ENCODE measurements at regions not wholly inside any gene's neighbourhood (a gene's known extent, or its start where the extent isn't known, plus 50 kb on each side); places are given as distances from the start of the nearest gene placed in this dataset.
A peak's percentile ranks its signal among the peaks of the same experiment; 100 is the strongest.

DNA sequence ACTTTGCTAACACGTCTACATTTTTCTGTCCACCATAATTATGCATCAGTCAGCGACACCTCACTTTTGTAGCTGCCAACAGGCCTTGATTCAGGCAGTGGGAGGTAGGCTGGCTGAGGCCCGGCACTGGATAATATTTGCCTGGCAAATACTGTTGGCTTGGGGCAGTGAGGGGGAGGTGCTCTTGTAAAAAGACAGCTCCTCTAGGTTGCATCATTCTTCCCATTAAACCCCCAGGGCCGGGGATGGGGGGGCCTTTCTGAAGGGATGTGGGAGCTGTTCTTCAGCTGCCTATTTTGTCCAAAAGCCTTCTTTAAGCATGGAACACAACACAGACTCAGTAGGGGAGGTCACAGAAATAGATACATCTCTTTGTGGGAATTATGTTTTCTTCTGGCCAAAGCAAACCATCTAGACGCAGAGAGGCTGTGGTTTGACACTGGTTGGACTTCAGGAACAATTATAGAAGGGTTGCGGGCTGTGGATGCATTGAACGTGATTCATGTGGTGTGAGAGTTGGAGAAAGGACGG lies 338.3 kb upstream of the NT5E start:
- Mint-ChIP-seq H3K4me1 (peaks cover 33% of the 10 kb centered on the region), H3K27ac (peak overlapping the region; percentile 85), H3K36me3 (no peaks in the 10 kb centered on the region), H3K27me3 (ENCODE audit: low read depth) (no peaks in the 10 kb centered on the region), H3K9me3 (no peaks in the 10 kb centered on the region), H3K4me3 (no peak overlapping the region)
- DNase-seq (ENCODE audit: low spot score) (peak; percentile 14), ATAC-seq (peak; percentile 38; the same call in 1 of the 2 replicates)
- TF ChIP-seq, protein P1, sequence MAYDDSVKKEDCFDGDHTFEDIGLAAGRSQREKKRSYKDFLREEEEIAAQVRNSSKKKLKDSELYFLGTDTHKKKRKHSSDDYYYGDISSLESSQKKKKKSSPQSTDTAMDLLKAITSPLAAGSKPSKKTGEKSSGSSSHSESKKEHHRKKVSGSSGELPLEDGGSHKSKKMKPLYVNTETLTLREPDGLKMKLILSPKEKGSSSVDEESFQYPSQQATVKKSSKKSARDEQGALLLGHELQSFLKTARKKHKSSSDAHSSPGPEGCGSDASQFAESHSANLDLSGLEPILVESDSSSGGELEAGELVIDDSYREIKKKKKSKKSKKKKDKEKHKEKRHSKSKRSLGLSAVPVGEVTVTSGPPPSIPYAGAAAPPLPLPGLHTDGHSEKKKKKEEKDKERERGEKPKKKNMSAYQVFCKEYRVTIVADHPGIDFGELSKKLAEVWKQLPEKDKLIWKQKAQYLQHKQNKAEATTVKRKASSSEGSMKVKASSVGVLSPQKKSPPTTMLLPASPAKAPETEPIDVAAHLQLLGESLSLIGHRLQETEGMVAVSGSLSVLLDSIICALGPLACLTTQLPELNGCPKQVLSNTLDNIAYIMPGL (CRISPR knock-in tag; IDR thresholded peaks at IDR 0.05) = no peak
- TF ChIP-seq EMX1 (CRISPR knock-in tag; IDR thresholded peaks at IDR 0.05) (no peak), PRRX2 (CRISPR knock-in tag; IDR thresholded peaks at IDR 0.05) (no peak), CREM (CRISPR knock-in tag; IDR thresholded peaks at IDR 0.05) (no peak), SMAD3 (CRISPR knock-in tag; IDR thresholded peaks at IDR 0.05; ENCODE audit: borderline replicate concordance) (no peak), NR3C1 (CRISPR knock-in tag; conservative IDR thresholded peaks at IDR 0.05; ENCODE audit: low read depth) (no peak), JAZF1 (CRISPR knock-in tag; IDR thresholded peaks at IDR 0.05) (no peak), JUN (CRISPR knock-in tag; IDR thresholded peaks at IDR 0.05) (no peak), SP1 (CRISPR knock-in tag; conservative IDR thresholded peaks at IDR 0.05) (no peak), KAT7 (CRISPR knock-in tag; IDR thresholded peaks at IDR 0.05; ENCODE audit: borderline replicate concordance) (no peak), TEAD1 (CRISPR knock-in tag; IDR thresholded peaks at IDR 0.05) (no peak), ZNF317 (CRISPR knock-in tag; IDR thresholded peaks at IDR 0.05; ENCODE audit: borderline replicate concordance, low read depth) (no peak), FOXJ3 (CRISPR knock-in tag; IDR thresholded peaks at IDR 0.05; ENCODE audit: borderline replicate concordance) (no peak)
- TF ChIP-seq, protein P2, sequence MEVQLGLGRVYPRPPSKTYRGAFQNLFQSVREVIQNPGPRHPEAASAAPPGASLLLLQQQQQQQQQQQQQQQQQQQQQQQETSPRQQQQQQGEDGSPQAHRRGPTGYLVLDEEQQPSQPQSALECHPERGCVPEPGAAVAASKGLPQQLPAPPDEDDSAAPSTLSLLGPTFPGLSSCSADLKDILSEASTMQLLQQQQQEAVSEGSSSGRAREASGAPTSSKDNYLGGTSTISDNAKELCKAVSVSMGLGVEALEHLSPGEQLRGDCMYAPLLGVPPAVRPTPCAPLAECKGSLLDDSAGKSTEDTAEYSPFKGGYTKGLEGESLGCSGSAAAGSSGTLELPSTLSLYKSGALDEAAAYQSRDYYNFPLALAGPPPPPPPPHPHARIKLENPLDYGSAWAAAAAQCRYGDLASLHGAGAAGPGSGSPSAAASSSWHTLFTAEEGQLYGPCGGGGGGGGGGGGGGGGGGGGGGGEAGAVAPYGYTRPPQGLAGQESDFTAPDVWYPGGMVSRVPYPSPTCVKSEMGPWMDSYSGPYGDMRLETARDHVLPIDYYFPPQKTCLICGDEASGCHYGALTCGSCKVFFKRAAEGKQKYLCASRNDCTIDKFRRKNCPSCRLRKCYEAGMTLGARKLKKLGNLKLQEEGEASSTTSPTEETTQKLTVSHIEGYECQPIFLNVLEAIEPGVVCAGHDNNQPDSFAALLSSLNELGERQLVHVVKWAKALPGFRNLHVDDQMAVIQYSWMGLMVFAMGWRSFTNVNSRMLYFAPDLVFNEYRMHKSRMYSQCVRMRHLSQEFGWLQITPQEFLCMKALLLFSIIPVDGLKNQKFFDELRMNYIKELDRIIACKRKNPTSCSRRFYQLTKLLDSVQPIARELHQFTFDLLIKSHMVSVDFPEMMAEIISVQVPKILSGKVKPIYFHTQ (CRISPR knock-in tag; IDR thresholded peaks at IDR 0.05) = no peak
- TF ChIP-seq, protein P3, sequence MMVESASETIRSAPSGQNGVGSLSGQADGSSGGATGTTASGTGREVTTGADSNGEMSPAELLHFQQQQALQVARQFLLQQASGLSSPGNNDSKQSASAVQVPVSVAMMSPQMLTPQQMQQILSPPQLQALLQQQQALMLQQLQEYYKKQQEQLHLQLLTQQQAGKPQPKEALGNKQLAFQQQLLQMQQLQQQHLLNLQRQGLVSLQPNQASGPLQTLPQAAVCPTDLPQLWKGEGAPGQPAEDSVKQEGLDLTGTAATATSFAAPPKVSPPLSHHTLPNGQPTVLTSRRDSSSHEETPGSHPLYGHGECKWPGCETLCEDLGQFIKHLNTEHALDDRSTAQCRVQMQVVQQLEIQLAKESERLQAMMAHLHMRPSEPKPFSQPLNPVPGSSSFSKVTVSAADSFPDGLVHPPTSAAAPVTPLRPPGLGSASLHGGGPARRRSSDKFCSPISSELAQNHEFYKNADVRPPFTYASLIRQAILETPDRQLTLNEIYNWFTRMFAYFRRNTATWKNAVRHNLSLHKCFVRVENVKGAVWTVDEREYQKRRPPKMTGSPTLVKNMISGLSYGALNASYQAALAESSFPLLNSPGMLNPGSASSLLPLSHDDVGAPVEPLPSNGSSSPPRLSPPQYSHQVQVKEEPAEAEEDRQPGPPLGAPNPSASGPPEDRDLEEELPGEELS (CRISPR knock-in tag; IDR thresholded peaks at IDR 0.05) = no peak
- TF ChIP-seq, protein P4, sequence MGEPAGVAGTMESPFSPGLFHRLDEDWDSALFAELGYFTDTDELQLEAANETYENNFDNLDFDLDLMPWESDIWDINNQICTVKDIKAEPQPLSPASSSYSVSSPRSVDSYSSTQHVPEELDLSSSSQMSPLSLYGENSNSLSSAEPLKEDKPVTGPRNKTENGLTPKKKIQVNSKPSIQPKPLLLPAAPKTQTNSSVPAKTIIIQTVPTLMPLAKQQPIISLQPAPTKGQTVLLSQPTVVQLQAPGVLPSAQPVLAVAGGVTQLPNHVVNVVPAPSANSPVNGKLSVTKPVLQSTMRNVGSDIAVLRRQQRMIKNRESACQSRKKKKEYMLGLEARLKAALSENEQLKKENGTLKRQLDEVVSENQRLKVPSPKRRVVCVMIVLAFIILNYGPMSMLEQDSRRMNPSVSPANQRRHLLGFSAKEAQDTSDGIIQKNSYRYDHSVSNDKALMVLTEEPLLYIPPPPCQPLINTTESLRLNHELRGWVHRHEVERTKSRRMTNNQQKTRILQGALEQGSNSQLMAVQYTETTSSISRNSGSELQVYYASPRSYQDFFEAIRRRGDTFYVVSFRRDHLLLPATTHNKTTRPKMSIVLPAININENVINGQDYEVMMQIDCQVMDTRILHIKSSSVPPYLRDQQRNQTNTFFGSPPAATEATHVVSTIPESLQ (CRISPR knock-in tag; IDR thresholded peaks at IDR 0.05) = no peak
- TF ChIP-seq, protein P5, sequence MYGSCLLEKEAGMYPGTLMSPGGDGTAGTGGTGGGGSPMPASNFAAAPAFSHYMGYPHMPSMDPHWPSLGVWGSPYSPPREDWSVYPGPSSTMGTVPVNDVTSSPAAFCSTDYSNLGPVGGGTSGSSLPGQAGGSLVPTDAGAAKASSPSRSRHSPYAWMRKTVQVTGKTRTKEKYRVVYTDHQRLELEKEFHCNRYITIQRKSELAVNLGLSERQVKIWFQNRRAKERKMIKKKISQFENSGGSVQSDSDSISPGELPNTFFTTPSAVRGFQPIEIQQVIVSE (CRISPR knock-in tag; IDR thresholded peaks at IDR 0.05; ENCODE audit: borderline replicate concordance) = no peak
- TF ChIP-seq, protein P6, sequence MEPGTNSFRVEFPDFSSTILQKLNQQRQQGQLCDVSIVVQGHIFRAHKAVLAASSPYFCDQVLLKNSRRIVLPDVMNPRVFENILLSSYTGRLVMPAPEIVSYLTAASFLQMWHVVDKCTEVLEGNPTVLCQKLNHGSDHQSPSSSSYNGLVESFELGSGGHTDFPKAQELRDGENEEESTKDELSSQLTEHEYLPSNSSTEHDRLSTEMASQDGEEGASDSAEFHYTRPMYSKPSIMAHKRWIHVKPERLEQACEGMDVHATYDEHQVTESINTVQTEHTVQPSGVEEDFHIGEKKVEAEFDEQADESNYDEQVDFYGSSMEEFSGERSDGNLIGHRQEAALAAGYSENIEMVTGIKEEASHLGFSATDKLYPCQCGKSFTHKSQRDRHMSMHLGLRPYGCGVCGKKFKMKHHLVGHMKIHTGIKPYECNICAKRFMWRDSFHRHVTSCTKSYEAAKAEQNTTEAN (CRISPR knock-in tag; IDR thresholded peaks at IDR 0.05) = no peak
- CTCF ChIA-PET = no interaction called here
- POLR2A ChIA-PET = no interaction called here

All from WTC11 (cell line).